ENCODE measurements at regions not wholly inside any gene's neighbourhood (a gene's known extent, or its start where the extent isn't known, plus 50 kb on each side); places are given as distances from the start of the nearest gene placed in this dataset.
A peak's percentile ranks its signal among the peaks of the same experiment; 100 is the strongest.

- H3K4me3 ChIP-seq (ENCODE audit: severe bottlenecking): no peak overlapping the region
- no peaks in the 10 kb centered on the region for H3K9me3 ChIP-seq (ENCODE audit: severe bottlenecking)
- H3K4me1 ChIP-seq (ENCODE audit: insufficient read depth, poor library complexity, severe bottlenecking): no peaks in the 10 kb centered on the region
- H3K27ac ChIP-seq (ENCODE audit: poor library complexity, severe bottlenecking): no peak overlapping the region
- no peak for ATAC-seq (ENCODE audit: low read depth)
- no peaks in the 10 kb centered on the region for H3K27me3 ChIP-seq (ENCODE audit: insufficient read depth, poor library complexity, severe bottlenecking)
- H3K36me3 ChIP-seq (ENCODE audit: low read depth): no peaks in the 10 kb centered on the region
- TF ChIP-seq, protein P1, sequence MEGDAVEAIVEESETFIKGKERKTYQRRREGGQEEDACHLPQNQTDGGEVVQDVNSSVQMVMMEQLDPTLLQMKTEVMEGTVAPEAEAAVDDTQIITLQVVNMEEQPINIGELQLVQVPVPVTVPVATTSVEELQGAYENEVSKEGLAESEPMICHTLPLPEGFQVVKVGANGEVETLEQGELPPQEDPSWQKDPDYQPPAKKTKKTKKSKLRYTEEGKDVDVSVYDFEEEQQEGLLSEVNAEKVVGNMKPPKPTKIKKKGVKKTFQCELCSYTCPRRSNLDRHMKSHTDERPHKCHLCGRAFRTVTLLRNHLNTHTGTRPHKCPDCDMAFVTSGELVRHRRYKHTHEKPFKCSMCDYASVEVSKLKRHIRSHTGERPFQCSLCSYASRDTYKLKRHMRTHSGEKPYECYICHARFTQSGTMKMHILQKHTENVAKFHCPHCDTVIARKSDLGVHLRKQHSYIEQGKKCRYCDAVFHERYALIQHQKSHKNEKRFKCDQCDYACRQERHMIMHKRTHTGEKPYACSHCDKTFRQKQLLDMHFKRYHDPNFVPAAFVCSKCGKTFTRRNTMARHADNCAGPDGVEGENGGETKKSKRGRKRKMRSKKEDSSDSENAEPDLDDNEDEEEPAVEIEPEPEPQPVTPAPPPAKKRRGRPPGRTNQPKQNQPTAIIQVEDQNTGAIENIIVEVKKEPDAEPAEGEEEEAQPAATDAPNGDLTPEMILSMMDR (IDR thresholded peaks at IDR 0.05; ENCODE audit: poor library complexity, severe bottlenecking): no peak
- peak; percentile 4 for DNase-seq (ENCODE audit: low spot score)
Observed at GRCh38 chr10:78770167-78771090, 298.3 kb upstream of the ZMIZ1 start.

- no peaks in the 10 kb centered on the region for H3K9me3 ChIP-seq (ENCODE audit: severe bottlenecking)
- no peak for ATAC-seq (ENCODE audit: low read depth)
- no peaks in the 10 kb centered on the region for H3K27me3 ChIP-seq (ENCODE audit: insufficient read depth, poor library complexity, severe bottlenecking)
- TF ChIP-seq, protein P1 (IDR thresholded peaks at IDR 0.05; ENCODE audit: poor library complexity, severe bottlenecking): no peak
- H3K4me3 ChIP-seq (ENCODE audit: severe bottlenecking): no peak overlapping the region
- no peak for DNase-seq (ENCODE audit: low spot score)
- H3K4me1 ChIP-seq (ENCODE audit: insufficient read depth, poor library complexity, severe bottlenecking): no peaks in the 10 kb centered on the region
- no peak overlapping the region for H3K27ac ChIP-seq (ENCODE audit: poor library complexity, severe bottlenecking)
- no peaks in the 10 kb centered on the region for H3K36me3 ChIP-seq (ENCODE audit: low read depth)
Observed at GRCh38 chr10:78771260-78771659, 297.5 kb upstream of the ZMIZ1 start.

DNA sequence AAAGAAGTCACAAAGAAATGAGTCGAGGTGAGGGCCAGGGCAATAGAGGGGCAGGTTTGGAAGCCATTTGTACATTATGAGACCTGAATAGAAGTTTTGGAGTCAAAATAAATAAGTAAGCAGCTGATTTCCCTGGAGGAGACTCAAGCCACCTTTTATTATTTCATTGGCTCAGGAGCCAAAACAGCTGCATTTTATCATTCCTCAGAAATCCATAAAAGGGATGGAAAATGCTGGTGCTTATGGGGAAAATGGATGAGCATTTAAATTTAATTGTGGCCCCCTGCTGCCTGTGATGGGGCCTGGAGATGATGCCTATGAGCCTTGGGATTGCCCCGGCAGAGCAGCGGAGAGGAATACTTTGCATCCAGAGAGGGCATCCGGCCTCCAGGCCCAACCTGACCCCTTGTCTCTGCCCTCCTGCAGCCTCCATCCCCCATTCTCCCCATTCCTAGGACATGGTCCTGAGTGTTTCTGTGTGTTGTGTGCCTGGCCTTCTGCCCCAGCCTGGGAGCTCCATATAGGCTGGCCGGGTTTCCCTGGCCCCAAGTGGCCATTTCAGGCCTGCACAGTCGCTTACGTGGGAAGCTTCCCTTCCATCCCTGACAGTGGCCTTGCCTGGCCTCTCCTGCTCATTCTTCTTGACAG is 296.8 kb upstream of the ZMIZ1 start:
- Histone ChIP-seq H3K9me3 (ENCODE audit: severe bottlenecking) (no peaks in the 10 kb centered on the region), H3K4me1 (ENCODE audit: insufficient read depth, poor library complexity, severe bottlenecking) (no peaks in the 10 kb centered on the region), H3K36me3 (ENCODE audit: low read depth) (no peaks in the 10 kb centered on the region), H3K4me3 (ENCODE audit: severe bottlenecking) (no peak overlapping the region), H3K27me3 (ENCODE audit: insufficient read depth, poor library complexity, severe bottlenecking) (no peaks in the 10 kb centered on the region), H3K27ac (ENCODE audit: poor library complexity, severe bottlenecking) (no peak overlapping the region)
- no peak for ATAC-seq (ENCODE audit: low read depth)
- DNase-seq (ENCODE audit: low spot score): no peak
- TF ChIP-seq, protein P1 (IDR thresholded peaks at IDR 0.05; ENCODE audit: poor library complexity, severe bottlenecking): no peak

- DNase-seq (ENCODE audit: low spot score) (no peak), ATAC-seq (ENCODE audit: low read depth) (no peak)
- Histone ChIP-seq H3K36me3 (ENCODE audit: low read depth) (no peaks in the 10 kb centered on the region), H3K4me3 (ENCODE audit: severe bottlenecking) (no peak overlapping the region), H3K4me1 (ENCODE audit: insufficient read depth, poor library complexity, severe bottlenecking) (no peaks in the 10 kb centered on the region), H3K9me3 (ENCODE audit: severe bottlenecking) (no peaks in the 10 kb centered on the region), H3K27me3 (ENCODE audit: insufficient read depth, poor library complexity, severe bottlenecking) (no peaks in the 10 kb centered on the region), H3K27ac (ENCODE audit: poor library complexity, severe bottlenecking) (no peak overlapping the region)
- TF ChIP-seq, protein P1 (IDR thresholded peaks at IDR 0.05; ENCODE audit: poor library complexity, severe bottlenecking): no peak
Observed at GRCh38 chr10:78772486-78772885, 296.3 kb upstream of the ZMIZ1 start.
